Ishikawa (cell line): ENCODE measurements at regions not wholly inside any gene's neighbourhood (a gene's known extent, or its start where the extent isn't known, plus 50 kb on each side); places are given as distances from the start of the nearest gene placed in this dataset.

Source experiments
- CREB1 ChIP-seq: IDR thresholded peaks from 2 replicates; pipeline ENCODE4 v1.6.1; 2012; ENCODE audit warnings: low read depth
- EGR1 ChIP-seq: IDR thresholded peaks from 2 replicates; pipeline ENCODE4 v1.6.1; 2012
- EP300 ChIP-seq: IDR thresholded peaks from 2 replicates; pipeline ENCODE4 v1.6.1; 2012; ENCODE audit warnings: borderline replicate concordance
- RAD21 ChIP-seq: IDR thresholded peaks from 2 replicates; pipeline ENCODE4 v1.6.1; 2012; ENCODE audit warnings: low read depth
- YY1 ChIP-seq: IDR thresholded peaks from 2 replicates; pipeline ENCODE4 v1.6.1; 2012; ENCODE audit warnings: low read depth
- ZBTB7A ChIP-seq: IDR thresholded peaks from 2 replicates; pipeline ENCODE4 v1.6.1; 2012; ENCODE audit warnings: low read depth

DNA sequence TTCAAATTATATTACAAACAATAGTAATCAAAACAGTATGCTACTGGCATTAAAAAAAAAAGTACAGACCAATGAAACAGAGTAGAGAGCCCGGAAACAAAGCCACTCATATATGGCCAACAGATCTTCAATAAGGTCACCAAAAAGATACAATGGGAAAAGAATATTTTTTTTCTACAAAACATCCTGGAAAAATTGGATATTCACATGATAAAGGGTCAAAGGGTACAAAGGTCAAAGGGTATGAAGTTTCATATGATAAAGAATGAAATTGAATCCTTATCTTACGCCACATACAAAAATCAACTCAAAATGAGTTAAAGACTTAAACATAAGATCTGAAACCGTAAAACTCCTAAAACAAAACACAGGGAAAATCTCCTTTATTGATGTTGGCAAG, 168.5 kb upstream of the PELI2 start:
- no peak for TF ChIP-seq RAD21
- TF ChIP-seq ZBTB7A, result no peak
- no peak for TF ChIP-seq YY1
- TF ChIP-seq EGR1, result no peak
- TF ChIP-seq EP300, result no peak
- TF ChIP-seq CREB1, result no peak
